Stimulated activated naive CD8-positive, alpha-beta T cell treated with anti-CD3 and anti-CD28 coated beads, Interleukin-15, Interleukin-2, amounts not matched to agents 100 U/mL and 50 U/mL, for 24 hours (primary cell): ENCODE measurements at regions not wholly inside any gene's neighbourhood (a gene's known extent, or its start where the extent isn't known, plus 50 kb on each side); places are given as distances from the start of the nearest gene placed in this dataset.
A peak's percentile ranks its signal among the peaks of the same experiment; 100 is the strongest.
"Not testable (repeated sequence)": the region's sequence is repeated elsewhere in the genome, so short reads cannot be mapped to it uniquely, and the experiment has no call there.

ENCODE experiments used
- ATAC-seq: fragments of 150-1000 bp; cut with Tn5 transposase; one replicate; pipeline ENCODE4 v1.10.0; 2021
- DNase-seq: peaks from one replicate; pipeline ENCODE4 v3.0.0; 2021

GRCh38 chr3:38964646-38965045, 87.1 kb downstream of the SCN11A start:
- DNase-seq (no peak), ATAC-seq (no peak)

- DNase-seq (no peak), ATAC-seq (no peak)
Measured at GRCh38 chr3:38964204-38964603, 87.5 kb downstream of the SCN11A start.

DNA sequence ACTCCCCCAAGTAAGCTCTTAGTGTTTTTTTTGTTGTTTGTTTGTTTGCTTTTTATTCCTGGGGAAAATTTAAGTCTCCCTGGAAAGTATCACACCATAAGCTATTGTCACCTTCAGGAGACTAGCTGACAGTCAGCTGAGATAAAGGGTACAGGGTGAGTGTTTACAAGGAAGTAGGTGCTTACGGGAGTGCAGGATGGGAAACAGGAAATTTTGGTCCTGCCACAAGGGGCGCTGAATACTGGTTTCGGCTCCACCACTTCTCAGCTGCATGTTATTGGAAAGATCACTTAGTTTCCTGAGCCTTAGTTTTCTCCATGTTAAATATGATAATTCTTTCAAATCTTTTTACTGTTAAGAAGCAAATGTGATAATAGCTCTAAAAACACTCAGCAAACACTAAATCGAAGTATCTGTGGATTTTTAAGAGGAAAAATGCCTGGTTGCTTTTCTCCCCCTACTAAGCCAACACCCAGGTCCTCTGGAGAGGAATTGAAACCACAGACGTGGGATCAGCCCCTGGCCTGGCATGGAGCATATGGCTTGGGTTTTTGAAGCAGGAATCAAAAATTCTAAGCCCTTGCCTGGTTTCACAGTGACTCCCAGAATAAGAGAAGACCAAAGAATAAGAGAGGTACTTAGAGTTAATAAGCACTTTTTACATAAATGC, 90.7 kb downstream of the SCN11A start:
- DNase-seq (peak; percentile 38), ATAC-seq (no peak)

DNA sequence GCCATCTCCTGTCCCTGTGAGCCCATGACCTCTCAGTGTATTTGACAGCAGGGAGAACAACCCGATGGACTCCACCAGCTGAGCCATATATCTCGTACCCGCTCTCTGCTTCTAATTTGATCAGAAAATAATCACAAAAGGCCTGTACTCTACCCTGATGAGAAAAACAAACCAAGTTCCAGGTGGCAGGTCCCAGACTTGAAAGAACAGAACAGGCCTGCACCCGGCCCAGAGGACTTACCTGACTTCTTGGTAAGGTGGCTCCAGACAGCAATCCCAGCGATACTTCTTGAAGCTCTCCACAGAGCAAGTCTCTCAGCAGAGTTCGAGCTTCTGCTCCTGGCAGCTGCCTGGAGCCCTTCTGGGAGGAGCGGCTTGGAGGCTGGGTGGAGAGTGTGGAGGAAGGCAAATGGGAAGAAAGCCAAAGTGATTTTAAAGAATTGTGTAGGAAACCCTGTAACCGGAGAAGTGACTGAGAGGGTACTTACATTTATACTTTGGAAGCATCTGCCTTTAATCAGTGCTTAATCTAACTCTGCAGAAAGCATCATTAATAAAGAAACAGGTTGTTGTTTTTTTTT, 91.6 kb downstream of the SCN11A start:
- no peak for ATAC-seq
- DNase-seq = no peak

- ATAC-seq (peak; percentile 9), DNase-seq (no peak)
Measured at GRCh38 chr3:38958026-38958720, 93.6 kb downstream of the SCN11A start.

DNA sequence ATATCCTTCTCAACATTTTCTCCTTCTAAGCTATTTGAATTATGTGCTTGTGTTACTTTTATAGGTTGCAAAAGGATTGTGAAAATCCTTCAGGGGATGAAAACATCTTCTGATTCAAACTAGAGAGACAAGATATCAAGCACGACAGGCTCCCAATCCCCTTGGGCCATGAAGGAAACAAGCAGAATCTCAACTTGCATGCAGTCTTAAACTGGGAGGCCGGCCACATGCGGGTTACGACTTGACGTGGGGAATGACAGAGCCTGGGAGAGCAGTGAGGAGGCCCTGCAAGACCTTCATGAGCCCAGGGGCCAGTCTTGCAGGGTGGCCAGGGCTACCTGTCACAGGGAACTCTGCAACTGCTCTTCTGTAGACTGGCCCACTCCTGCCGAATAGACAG, 94.4 kb downstream of the SCN11A start:
- DNase-seq (no peak), ATAC-seq (no peak)

GRCh38 chr3:38952721-38953120, 99.0 kb downstream of the SCN11A start:
- no peak for DNase-seq
- ATAC-seq = no peak

GRCh38 chr3:38951167-38951566, 100.6 kb downstream of the SCN11A start:
- not testable (repeated sequence) for DNase-seq, ATAC-seq

- ATAC-seq = no peak
- DNase-seq = no peak
Measured at GRCh38 chr3:38950581-38950980, 101.2 kb downstream of the SCN11A start.

- ATAC-seq (no peak), DNase-seq (no peak)
Measured at GRCh38 chr3:38949994-38950393, 101.8 kb downstream of the SCN11A start.

GRCh38 chr3:38940394-38940793, 111.3 kb downstream of the SCN11A start:
- no peak for ATAC-seq
- no peak for DNase-seq

DNA sequence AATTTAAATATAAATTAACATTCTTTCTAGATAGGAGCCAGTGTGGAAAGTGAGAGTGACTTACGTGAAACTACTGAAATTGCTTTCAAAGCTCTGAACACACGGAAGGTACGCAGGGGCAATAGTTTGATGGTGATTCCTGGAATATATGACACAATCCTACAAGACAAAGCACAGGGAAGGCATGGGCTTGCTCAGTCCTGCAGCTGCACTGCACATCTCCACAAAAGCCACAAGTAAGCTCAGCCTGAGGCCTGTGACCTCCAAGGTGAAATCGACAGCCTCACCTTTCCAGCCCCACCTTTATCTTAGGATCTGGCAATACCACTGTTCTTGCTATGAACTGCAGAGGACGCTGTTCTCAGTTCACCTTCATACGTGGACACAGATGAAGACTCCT, 109.3 kb upstream of the SCN10A start:
- DNase-seq = no peak
- no peak for ATAC-seq

DNA sequence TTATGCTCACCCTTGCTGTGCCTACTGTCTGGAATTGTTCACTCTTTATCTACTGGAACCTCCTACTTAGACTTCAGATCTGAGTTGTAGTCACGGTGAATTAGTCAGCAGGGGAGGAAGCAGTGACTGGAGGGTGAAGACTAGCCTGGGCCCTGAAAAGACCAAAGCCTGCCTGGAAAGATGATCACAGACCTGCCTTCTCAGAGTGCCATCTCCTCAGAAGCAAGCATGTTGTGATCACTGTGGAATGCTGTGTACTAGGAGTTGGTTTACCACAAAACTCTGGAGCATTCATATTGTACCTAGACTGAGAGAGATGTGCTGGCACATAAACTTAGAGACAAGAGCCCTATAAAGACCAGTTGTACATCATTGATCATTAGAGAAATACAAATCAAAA, 100.7 kb upstream of the SCN10A start:
- no peak for DNase-seq
- ATAC-seq = no peak

- no peak for DNase-seq
- no peak for ATAC-seq
Measured at GRCh38 chr3:38907426-38907825, 91.4 kb upstream of the SCN10A start.

DNA sequence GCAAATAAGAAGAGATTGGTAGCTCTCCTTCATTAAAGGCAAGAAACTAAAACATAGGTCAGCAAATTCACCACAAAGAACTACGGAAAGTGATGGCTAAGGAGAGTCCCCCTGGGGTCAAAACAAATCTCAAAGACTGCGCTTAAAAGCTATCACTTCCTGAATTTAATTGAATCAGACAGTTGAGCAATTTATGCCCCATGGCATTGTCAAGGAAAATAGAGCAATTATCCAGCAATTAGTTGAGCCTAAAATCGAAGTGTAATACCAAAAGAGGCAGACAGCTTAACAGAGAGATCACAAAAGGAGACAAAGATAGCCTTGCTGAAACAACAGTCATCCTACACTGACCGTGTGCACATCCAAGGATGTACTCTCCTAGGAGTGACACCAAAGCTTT, 74.4 kb upstream of the SCN10A start:
- DNase-seq (no peak), ATAC-seq (no peak)

DNA sequence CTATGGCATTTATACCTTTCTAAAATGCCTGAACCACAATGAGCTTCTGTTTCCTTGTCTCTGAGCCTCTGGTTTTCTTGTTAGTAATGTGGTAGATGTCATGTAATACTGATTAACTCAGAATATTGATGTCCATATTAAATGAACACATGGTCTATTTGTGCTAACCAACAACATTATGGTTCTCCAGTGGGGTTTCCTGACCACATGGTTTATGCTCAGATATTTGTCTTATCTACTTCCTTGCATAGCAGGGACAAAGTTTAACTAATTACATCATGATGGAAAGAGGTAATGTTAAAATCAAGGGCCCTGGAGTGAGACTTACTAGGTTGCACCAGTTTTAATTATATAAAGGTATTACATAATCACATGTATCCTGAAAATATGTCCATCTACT, 62.6 kb upstream of the SCN10A start:
- DNase-seq = no peak

More for the DNA sequence above, 62.6 kb upstream of the SCN10A start:
- ATAC-seq = no peak
